H1 (cell line): ENCODE measurements at regions not wholly inside any gene's neighbourhood (a gene's known extent, or its start where the extent isn't known, plus 50 kb on each side); places are given as distances from the start of the nearest gene placed in this dataset.

ENCODE experiments used
- CTCF ChIA-PET: fragments of 300-600 bp; sonication (Branson Sonifier 250); formaldehyde crosslinking; loops from one replicate; lab custom pipeline; 2021; ENCODE audit not compliant: partially characterized antibody; lab: Charles Lee
- POLR2A ChIA-PET: fragments of 300-600 bp; sonication (Branson Sonifier 250); formaldehyde crosslinking; loops from one replicate; lab custom pipeline; 2021; ENCODE audit warnings: inconsistent platforms; ENCODE audit not compliant: partially characterized antibody; lab: Charles Lee
- DNase-seq, 2 experiments: peaks; one replicate each; pipeline versions ENCODE4 v3.0.0 to v3.0.0-alpha.2; 2010 to 2022; ENCODE audit warnings: low spot score in 2 of 2, low read depth in 1 of 2, mixed read lengths in 1 of 2
- FAIRE-seq: peaks from 2 replicates; lab custom pipeline; 2011; peaks lifted over from hg19 to GRCh38; lab: Jason Lieb, UNC
- H2AFZ ChIP-seq: 2 replicates; pipeline ENCODE4 v1.8.1; 2012; ENCODE audit warnings: low read length, inconsistent platforms
- H2AK5ac ChIP-seq: 2 replicates; pipeline ENCODE4 v1.6.1; 2013; ENCODE audit warnings: low read depth, low read length
- H2BK120ac ChIP-seq: replicated peaks from 2 replicates; pipeline ENCODE3; 2013; ENCODE audit warnings: low read depth, low read length, inconsistent platforms
- H2BK12ac ChIP-seq: 2 replicates; pipeline ENCODE4 v1.6.1; 2013; ENCODE audit warnings: low read depth, low read length
- H2BK15ac ChIP-seq: 2 replicates; pipeline ENCODE4 v1.6.1; 2013; ENCODE audit warnings: low read length
- H2BK20ac ChIP-seq: 2 replicates; pipeline ENCODE4 v1.6.1; 2013; ENCODE audit warnings: low read length
- H2BK5ac ChIP-seq: 2 replicates; pipeline ENCODE4 v1.6.1; 2013; ENCODE audit warnings: low read depth, low read length
- H3K14ac ChIP-seq: 2 replicates; pipeline ENCODE4 v1.6.1; 2013; ENCODE audit warnings: inconsistent platforms; ENCODE audit not compliant: insufficient read length
- H3K18ac ChIP-seq: 2 replicates; pipeline ENCODE4 v1.6.1; 2013; ENCODE audit warnings: low read length; ENCODE audit errors: extremely low read depth
- H3K23ac ChIP-seq: 2 replicates; pipeline ENCODE4 v1.6.1; 2013; ENCODE audit warnings: inconsistent platforms; ENCODE audit not compliant: insufficient read length
- H3K23me2 ChIP-seq: 2 replicates; pipeline ENCODE4 v1.6.1; 2013; ENCODE audit warnings: low read depth, low read length
- H3K27ac ChIP-seq: 2 replicates; pipeline ENCODE4 v1.6.1; 2011; ENCODE audit warnings: low read depth, low read length, inconsistent platforms
- H3K27me3 ChIP-seq, 4 experiments: replicated peaks in 1 of 4; 1 replicate in 1 of 4; 2 replicates in 3 of 4; pipeline versions ENCODE4 v1.6.1 to v1.8.1; 2011 to 2013; ENCODE audit warnings: low read length in 3 of 4, mild to moderate bottlenecking in 3 of 4, inconsistent platforms in 2 of 4, mixed read lengths in 2 of 4, moderate library complexity in 1 of 4; ENCODE audit not compliant: control insufficient read depth in 3 of 4, insufficient read depth in 3 of 4; ENCODE audit errors: extremely low read depth in 1 of 4
- H3K36me3 ChIP-seq, 4 experiments: 2 replicates each; pipeline versions ENCODE4 v1.6.1 to v1.8.1; 2011 to 2013; ENCODE audit warnings: mild to moderate bottlenecking in 4 of 4, low read length in 3 of 4, moderate library complexity in 2 of 4, control low read depth in 1 of 4, inconsistent platforms in 1 of 4; ENCODE audit not compliant: insufficient read depth in 4 of 4, control insufficient read depth in 2 of 4
- H3K4ac ChIP-seq: replicated peaks from 2 replicates; pipeline ENCODE3; 2013; ENCODE audit warnings: low read length, low read depth, mixed read lengths, inconsistent platforms; ENCODE audit not compliant: insufficient read length
- H3K4me1 ChIP-seq, 4 experiments: replicated peaks in 1 of 4; 1 replicate in 1 of 4; 2 replicates in 3 of 4; pipeline versions ENCODE4 v1.6.1 to v1.8.1; 2011 to 2013; ENCODE audit warnings: low read length in 3 of 4, inconsistent platforms in 2 of 4, mixed read lengths in 1 of 4; ENCODE audit not compliant: insufficient read depth in 4 of 4, control insufficient read depth in 3 of 4
- H3K4me2 ChIP-seq, 2 experiments: 2 replicates each; pipeline versions ENCODE4 v1.6.1 to v1.8.1; 2011 to 2013; ENCODE audit warnings: low read depth in 2 of 2, low read length in 2 of 2, control low read depth in 1 of 2, inconsistent platforms in 1 of 2, mild to moderate bottlenecking in 1 of 2; ENCODE audit not compliant: insufficient read depth in 1 of 2
- H3K4me3 ChIP-seq, 4 experiments: fragments of 200-600, 300-600 bp in 1 of 4; sonication (generic), shearing (Covaris generic), sonication (Bioruptor Twin) in 1 of 4; 2 replicates each; pipeline versions ENCODE4 v1.5.1 to v1.8.1; 2011 to 2016; ENCODE audit warnings: low read length in 4 of 4, low read depth in 3 of 4, control low read depth in 2 of 4, inconsistent platforms in 2 of 4, mild to moderate bottlenecking in 2 of 4, mixed read lengths in 1 of 4, moderate library complexity in 1 of 4; ENCODE audit not compliant: insufficient read depth in 2 of 4; ENCODE audit errors: extremely low read depth in 1 of 4
- H3K56ac ChIP-seq: replicated peaks from 2 replicates; pipeline ENCODE3; 2013; ENCODE audit warnings: low read depth, mild to moderate bottlenecking, mixed read lengths, low read length, inconsistent platforms; ENCODE audit not compliant: insufficient read length
- H3K79me1 ChIP-seq: 2 replicates; pipeline ENCODE4 v1.6.1; 2013; ENCODE audit warnings: low read depth, low read length, control low read depth
- H3K79me2 ChIP-seq, 2 experiments: 2 replicates each; pipeline versions ENCODE4 v1.6.1 to v1.8.1; 2012 to 2013; ENCODE audit warnings: low read length in 2 of 2, mild to moderate bottlenecking in 2 of 2, inconsistent platforms in 1 of 2; ENCODE audit not compliant: insufficient read depth in 2 of 2, control insufficient read depth in 1 of 2
- H3K9ac ChIP-seq, 4 experiments: replicated peaks in 1 of 4; 1 replicate in 1 of 4; 2 replicates in 3 of 4; pipeline versions ENCODE4 v1.6.1 to v1.8.1; 2011 to 2013; ENCODE audit warnings: low read depth in 3 of 4, low read length in 3 of 4, control low read depth in 2 of 4, mild to moderate bottlenecking in 2 of 4, moderate library complexity in 2 of 4, inconsistent platforms in 1 of 4; ENCODE audit errors: extremely low read depth in 1 of 4
- H3K9me3 ChIP-seq, 2 experiments: 2 replicates each; pipeline versions ENCODE4 v1.6.1 to v1.8.1; 2012 to 2013; ENCODE audit warnings: mild to moderate bottlenecking in 2 of 2, moderate library complexity in 2 of 2, control low read depth in 1 of 2, inconsistent platforms in 1 of 2, low read depth in 1 of 2, low read length in 1 of 2, mixed read lengths in 1 of 2; ENCODE audit not compliant: insufficient read depth in 2 of 2
- H4K20me1 ChIP-seq, 2 experiments: replicated peaks in 1 of 2; 2 replicates each; pipeline versions ENCODE3 to v1.8.1; 2011 to 2013; ENCODE audit warnings: inconsistent platforms in 2 of 2, low read length in 2 of 2, mild to moderate bottlenecking in 1 of 2; ENCODE audit not compliant: insufficient read depth in 2 of 2, control insufficient read depth in 1 of 2
- H4K5ac ChIP-seq: 2 replicates; pipeline ENCODE4 v1.6.1; 2013; ENCODE audit warnings: low read length, low read depth, mixed read lengths, inconsistent platforms; ENCODE audit not compliant: insufficient read length
- H4K8ac ChIP-seq: 2 replicates; pipeline ENCODE4 v1.8.0; 2013; ENCODE audit warnings: mild to moderate bottlenecking, moderate library complexity, low read length, inconsistent platforms; ENCODE audit not compliant: insufficient read depth; ENCODE audit errors: extremely low read depth
- H4K91ac ChIP-seq: replicated peaks from 2 replicates; pipeline ENCODE3; 2013; ENCODE audit warnings: low read length, mixed read lengths, inconsistent platforms; ENCODE audit not compliant: insufficient read length
- BCL11A ChIP-seq, 2 experiments: IDR thresholded peaks; one replicate each; pipeline ENCODE4 v1.6.1; 2011; ENCODE audit warnings: low read depth in 2 of 2, low read length in 2 of 2, mild to moderate bottlenecking in 2 of 2
- CHD2 ChIP-seq: IDR thresholded peaks from 2 replicates; pipeline ENCODE4 v1.6.1; 2012; ENCODE audit warnings: low read length, improper control_type of control experiment
- CREB1 ChIP-seq: IDR thresholded peaks from 2 replicates; pipeline ENCODE4 v1.6.1; 2012; ENCODE audit warnings: inconsistent platforms
- CTBP2 ChIP-seq: IDR thresholded peaks from 2 replicates; pipeline ENCODE4 v1.7.0; 2011; ENCODE audit warnings: borderline replicate concordance, mild to moderate bottlenecking, moderate library complexity, mixed read lengths, low read length; ENCODE audit not compliant: insufficient read depth, insufficient read length
- EZH2 ChIP-seq: fragments of 200-600 bp; sonication (generic); IDR thresholded peaks from 2 replicates; pipeline ENCODE4 v1.7.1; 2012; ENCODE audit warnings: low read depth, mild to moderate bottlenecking, moderate library complexity, low read length, inconsistent platforms; ENCODE audit not compliant: severe bottlenecking
- FOSL1 ChIP-seq: IDR thresholded peaks from 2 replicates; pipeline ENCODE4 v1.6.1; 2011; ENCODE audit warnings: mild to moderate bottlenecking, low read depth, low read length, moderate library complexity; ENCODE audit not compliant: insufficient read depth
- HDAC6 ChIP-seq: IDR thresholded peaks from one replicate; pipeline ENCODE4 v1.7.1; 2012; ENCODE audit warnings: low read depth, mild to moderate bottlenecking, inconsistent platforms, low read length, moderate library complexity
- JUN ChIP-seq: IDR thresholded peaks from 2 replicates; pipeline ENCODE4 v1.6.1; 2011; ENCODE audit warnings: low read depth, mild to moderate bottlenecking, improper control_type of control experiment, low read length
- KDM4A ChIP-seq: IDR thresholded peaks from one replicate; pipeline ENCODE4 v1.7.1; 2012; ENCODE audit warnings: low read depth, mild to moderate bottlenecking, moderate library complexity, low read length, inconsistent platforms; ENCODE audit not compliant: severe bottlenecking
- POLR2A ChIP-seq, 2 experiments: IDR thresholded peaks; 1 replicate in 1 of 2; 2 replicates in 1 of 2; pipeline ENCODE4 v1.6.1; 2011; ENCODE audit warnings: low read depth in 2 of 2, low read length in 2 of 2, mild to moderate bottlenecking in 2 of 2; ENCODE audit errors: control extremely low read depth in 1 of 2
- RBBP5 ChIP-seq: IDR thresholded peaks from 2 replicates; pipeline ENCODE4 v1.7.1; 2012; ENCODE audit warnings: low read depth, mild to moderate bottlenecking, inconsistent platforms, low read length, moderate library complexity, borderline replicate concordance
- RFX5 ChIP-seq: IDR thresholded peaks from 2 replicates; pipeline ENCODE4 v1.6.1; 2011; ENCODE audit warnings: low read depth, low read length, improper control_type of control experiment, borderline replicate concordance
- SP2 ChIP-seq: IDR thresholded peaks from 2 replicates; pipeline ENCODE4 v1.6.1; 2012; ENCODE audit warnings: mild to moderate bottlenecking, low read length, inconsistent platforms
- TBP ChIP-seq: IDR thresholded peaks from 2 replicates; pipeline ENCODE4 v1.6.1; 2011; ENCODE audit warnings: low read depth, low read length, improper control_type of control experiment
- USF2 ChIP-seq: IDR thresholded peaks from 2 replicates; pipeline ENCODE4 v1.6.1; 2011; ENCODE audit warnings: low read length, improper control_type of control experiment

GRCh38 chr10:70996549-70996948, 108.2 kb upstream of the PCBD1 start:
- POLR2A ChIA-PET = no interaction called here
- TF ChIP-seq KDM4A = no peak
- no peak for TF ChIP-seq SP2
- no peak for TF ChIP-seq CREB1
- no peak for TF ChIP-seq TBP
- TF ChIP-seq RBBP5 = no peak
- no peak for TF ChIP-seq POLR2A (IDR thresholded peaks at IDR 0.05; ENCODE audit: control extremely low read depth in 1 of 2, low read depth in 2 of 2, low read length in 2 of 2)
- no peak for TF ChIP-seq USF2
- TF ChIP-seq JUN = no peak
- TF ChIP-seq HDAC6 = no peak
- TF ChIP-seq CTBP2 = no peak
- no peak for TF ChIP-seq RFX5
- TF ChIP-seq BCL11A (IDR thresholded peaks at IDR 0.05; ENCODE audit: low read depth in 2 of 2, low read length in 2 of 2) = no peak
- no peak for TF ChIP-seq EZH2
- no peak for TF ChIP-seq FOSL1
- TF ChIP-seq CHD2 = no peak

More at GRCh38 chr10:70996549-70996948, 108.2 kb upstream of the PCBD1 start:
- H3K27ac ChIP-seq = no peak overlapping the region
- H3K79me2 ChIP-seq = no peaks in the 10 kb centered on the region
- FAIRE-seq (no peak), DNase-seq (no peak)
- no peaks in the 10 kb centered on the region; a peak in 1 of 7 replicates for H3K4me1 ChIP-seq
- no peaks in the 10 kb centered on the region for H3K9me3 ChIP-seq
- H3K36me3 ChIP-seq = no peaks in the 10 kb centered on the region
- H3K14ac ChIP-seq = no peak overlapping the region
- no peak overlapping the region for H2BK20ac ChIP-seq
- no peak overlapping the region for H3K4me3 ChIP-seq
- no peak overlapping the region for H3K4me2 ChIP-seq
- no peak overlapping the region for H2AK5ac ChIP-seq
- no peak overlapping the region for H2AFZ ChIP-seq
- no peak overlapping the region for H4K8ac ChIP-seq
- H3K23ac ChIP-seq = no peak overlapping the region
- no peak overlapping the region for H4K91ac ChIP-seq
- H3K56ac ChIP-seq = no peak overlapping the region
- CTCF ChIA-PET = interaction anchor here (1.1 to 1.4 kb wide), 4 partner anchors 8 to 281 kb away, joined by 3 to 5 read pairs (median 4); no protein-coding TSS in a partner anchor
- H3K27me3 ChIP-seq = 0 out of 7 replicates have a peak, but pooled peaks cover 0 to 3% (median 0%) of the 10 kb centered on the region in 4 experiments
- H3K9ac ChIP-seq = no peak overlapping the region
- H2BK12ac ChIP-seq = no peak overlapping the region
- H2BK15ac ChIP-seq = no peak overlapping the region
- H3K4ac ChIP-seq = no peak overlapping the region
- H2BK5ac ChIP-seq = no peak overlapping the region
- no peaks in the 10 kb centered on the region for H3K23me2 ChIP-seq
- no peaks in the 10 kb centered on the region for H4K20me1 ChIP-seq
- H3K79me1 ChIP-seq = no peaks in the 10 kb centered on the region
- no peak overlapping the region for H2BK120ac ChIP-seq
- no peak overlapping the region for H3K18ac ChIP-seq
- no peak overlapping the region for H4K5ac ChIP-seq
